Osteoblast (primary cell): ENCODE measurements at regions not wholly inside any gene's neighbourhood (a gene's known extent, or its start where the extent isn't known, plus 50 kb on each side); places are given as distances from the start of the nearest gene placed in this dataset.

Experiments used
- DNase-seq: peaks from one replicate; pipeline ENCODE4 v3.0.0; 2011; ENCODE audit warnings: low spot score, mixed read lengths; ENCODE audit not compliant: insufficient read length; ENCODE audit errors: missing footprints
- H2AFZ ChIP-seq: 2 replicates; pipeline ENCODE4 v1.6.0; 2011; ENCODE audit warnings: mild to moderate bottlenecking, low read length
- H3K27ac ChIP-seq: 2 replicates; pipeline ENCODE4 v1.5.1; 2011; ENCODE audit warnings: mild to moderate bottlenecking, low read depth, low read length, moderate library complexity
- H3K27me3 ChIP-seq: 2 replicates; pipeline ENCODE4 v1.6.0; 2012; ENCODE audit warnings: mild to moderate bottlenecking, control low read depth, inconsistent platforms, low read length, moderate library complexity; ENCODE audit not compliant: insufficient read depth
- H3K36me3 ChIP-seq: 2 replicates; pipeline ENCODE4 v1.5.1; 2011; ENCODE audit warnings: mild to moderate bottlenecking, low read length, control low read depth, moderate library complexity; ENCODE audit not compliant: insufficient read depth
- H3K4me1 ChIP-seq: 2 replicates; pipeline ENCODE4 v1.5.1; 2011; ENCODE audit warnings: mild to moderate bottlenecking, low read length, control low read depth, moderate library complexity; ENCODE audit not compliant: insufficient read depth
- H3K4me2 ChIP-seq: 2 replicates; pipeline ENCODE4 v1.6.0; 2011; ENCODE audit warnings: mild to moderate bottlenecking, low read length; ENCODE audit not compliant: insufficient read depth
- H3K4me3 ChIP-seq: fragments of 200-600 bp; sonication (generic); 3 replicates; pipeline ENCODE4 v1.5.1; 2012; ENCODE audit warnings: mild to moderate bottlenecking, low read length, inconsistent platforms; ENCODE audit not compliant: insufficient read depth
- H3K79me2 ChIP-seq: 2 replicates; pipeline ENCODE4 v1.6.0; 2012; ENCODE audit warnings: mild to moderate bottlenecking, low read length, control low read depth, inconsistent platforms; ENCODE audit not compliant: insufficient read depth
- H3K9me3 ChIP-seq: 2 replicates; pipeline ENCODE4 v1.5.1; 2011; ENCODE audit warnings: low read depth, low read length, control low read depth
- H4K20me1 ChIP-seq: 2 replicates; pipeline ENCODE4 v1.6.0; 2012; ENCODE audit warnings: mild to moderate bottlenecking, low read length, control low read depth; ENCODE audit not compliant: insufficient read depth
- TF ChIP-seq, protein P1 (sequence below): IDR thresholded peaks from 2 replicates; pipeline ENCODE4 v1.5.1; 2011; ENCODE audit warnings: mild to moderate bottlenecking, low read depth, low read length, moderate library complexity; ENCODE audit errors: extremely low read depth

DNA sequence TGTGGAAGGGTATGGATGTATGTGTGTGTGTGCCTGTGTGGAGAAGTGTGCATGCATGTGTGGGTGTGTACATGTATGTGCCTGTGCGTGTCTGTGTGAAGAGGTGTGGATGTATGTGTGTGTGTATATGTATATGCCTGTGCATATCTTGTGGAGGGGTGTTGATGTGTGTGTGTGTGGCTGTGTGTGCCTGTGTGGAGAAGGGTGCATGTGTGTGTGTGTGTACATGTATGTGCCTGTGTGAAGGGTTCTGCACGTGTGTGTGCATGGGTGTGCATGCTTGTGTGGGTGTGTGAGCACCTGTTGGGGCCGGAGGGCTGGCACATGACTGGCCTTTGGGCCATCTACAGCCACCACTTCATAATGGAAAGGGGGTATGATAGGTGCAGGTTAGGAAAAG lies 291.4 kb downstream of the IRX2 start:
- Histone ChIP-seq H3K4me2 (no peak overlapping the region), H3K36me3 (no peaks in the 10 kb centered on the region), H3K4me1 (no peaks in the 10 kb centered on the region), H3K27me3 (no peaks in the 10 kb centered on the region), H3K9me3 (no peaks in the 10 kb centered on the region), H3K27ac (no peak overlapping the region), H3K79me2 (no peaks in the 10 kb centered on the region), H3K4me3 (no peak overlapping the region), H4K20me1 (no peaks in the 10 kb centered on the region), H2AFZ (no peak overlapping the region)
- TF ChIP-seq, protein P1, sequence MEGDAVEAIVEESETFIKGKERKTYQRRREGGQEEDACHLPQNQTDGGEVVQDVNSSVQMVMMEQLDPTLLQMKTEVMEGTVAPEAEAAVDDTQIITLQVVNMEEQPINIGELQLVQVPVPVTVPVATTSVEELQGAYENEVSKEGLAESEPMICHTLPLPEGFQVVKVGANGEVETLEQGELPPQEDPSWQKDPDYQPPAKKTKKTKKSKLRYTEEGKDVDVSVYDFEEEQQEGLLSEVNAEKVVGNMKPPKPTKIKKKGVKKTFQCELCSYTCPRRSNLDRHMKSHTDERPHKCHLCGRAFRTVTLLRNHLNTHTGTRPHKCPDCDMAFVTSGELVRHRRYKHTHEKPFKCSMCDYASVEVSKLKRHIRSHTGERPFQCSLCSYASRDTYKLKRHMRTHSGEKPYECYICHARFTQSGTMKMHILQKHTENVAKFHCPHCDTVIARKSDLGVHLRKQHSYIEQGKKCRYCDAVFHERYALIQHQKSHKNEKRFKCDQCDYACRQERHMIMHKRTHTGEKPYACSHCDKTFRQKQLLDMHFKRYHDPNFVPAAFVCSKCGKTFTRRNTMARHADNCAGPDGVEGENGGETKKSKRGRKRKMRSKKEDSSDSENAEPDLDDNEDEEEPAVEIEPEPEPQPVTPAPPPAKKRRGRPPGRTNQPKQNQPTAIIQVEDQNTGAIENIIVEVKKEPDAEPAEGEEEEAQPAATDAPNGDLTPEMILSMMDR, result no peak
- DNase-seq, result no peak

DNA sequence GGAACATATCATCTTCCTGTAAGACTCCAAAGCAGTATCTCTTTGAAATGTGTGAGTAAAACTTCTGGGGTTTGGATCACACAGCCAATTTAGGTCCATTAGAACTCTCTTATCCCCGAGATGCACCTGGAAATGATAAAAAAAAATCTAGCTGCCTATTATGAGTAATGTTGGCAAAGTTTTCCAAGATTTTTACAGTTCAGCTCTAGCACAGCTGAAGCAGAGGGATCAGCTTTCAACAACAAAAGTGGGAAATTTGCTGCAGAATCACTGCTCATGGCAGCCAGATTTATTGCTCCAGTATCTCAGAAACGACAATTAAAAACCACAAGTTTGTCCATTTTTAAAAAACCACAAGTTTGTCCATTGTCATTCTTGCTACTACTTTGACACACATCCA lies 292.2 kb downstream of the IRX2 start:
- H3K79me2 ChIP-seq, result no peaks in the 10 kb centered on the region
- H3K27ac ChIP-seq, result no peak overlapping the region
- H3K36me3 ChIP-seq, result no peaks in the 10 kb centered on the region
- no peaks in the 10 kb centered on the region for H3K9me3 ChIP-seq
- no peaks in the 10 kb centered on the region for H3K27me3 ChIP-seq
- H3K4me1 ChIP-seq, result no peaks in the 10 kb centered on the region
- no peak overlapping the region for H2AFZ ChIP-seq
- no peaks in the 10 kb centered on the region for H4K20me1 ChIP-seq
- TF ChIP-seq, protein P1, result no peak
- no peak overlapping the region for H3K4me2 ChIP-seq
- DNase-seq, result no peak
- no peak overlapping the region for H3K4me3 ChIP-seq

DNA sequence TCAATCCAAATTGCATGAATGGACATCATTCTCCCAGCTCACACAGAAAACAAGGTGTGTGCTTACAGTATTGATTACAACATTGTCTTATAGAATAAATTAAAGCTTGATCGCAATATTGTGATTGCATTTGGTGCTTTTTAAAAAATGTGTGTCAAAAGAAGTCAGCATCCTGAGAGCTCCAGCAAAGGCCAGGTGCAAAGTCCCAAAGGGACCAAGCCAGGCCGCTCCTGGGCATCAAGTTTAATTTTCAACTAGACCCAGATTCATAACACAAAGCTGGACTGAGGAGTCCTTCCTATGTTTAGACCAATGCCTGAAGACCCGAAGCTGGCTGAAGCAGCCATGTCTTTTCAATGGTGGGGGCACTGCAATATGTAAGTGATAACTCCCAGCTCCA lies 295.6 kb downstream of the IRX2 start:
- H3K27ac ChIP-seq, result no peak overlapping the region
- no peaks in the 10 kb centered on the region for H3K79me2 ChIP-seq
- no peaks in the 10 kb centered on the region for H3K27me3 ChIP-seq
- H3K4me3 ChIP-seq, result no peak overlapping the region
- TF ChIP-seq, protein P1, result no peak
- no peak overlapping the region for H3K4me2 ChIP-seq
- H2AFZ ChIP-seq, result no peak overlapping the region
- H3K36me3 ChIP-seq, result no peaks in the 10 kb centered on the region
- H3K4me1 ChIP-seq, result no peaks in the 10 kb centered on the region
- no peak for DNase-seq
- no peaks in the 10 kb centered on the region for H4K20me1 ChIP-seq
- H3K9me3 ChIP-seq, result no peaks in the 10 kb centered on the region

DNA sequence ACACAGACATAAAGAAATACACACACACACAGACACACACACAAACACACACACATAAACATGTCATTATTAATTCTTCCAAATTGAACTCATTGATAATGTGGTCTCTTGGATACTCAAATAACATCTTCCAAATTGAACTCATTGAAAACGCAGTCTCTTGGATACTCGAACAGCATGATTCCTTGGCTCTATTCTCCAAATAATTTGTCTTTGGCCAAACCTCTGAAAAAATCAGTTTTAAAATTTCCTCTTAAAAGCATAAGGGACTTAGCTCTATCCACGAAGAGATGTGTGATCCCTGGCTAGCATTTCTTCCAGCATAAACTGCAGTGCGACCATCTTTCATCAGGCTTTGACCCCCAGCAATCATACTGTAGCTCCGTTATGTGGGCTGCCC lies 296.6 kb downstream of the IRX2 start:
- TF ChIP-seq, protein P1, result no peak
- H3K36me3 ChIP-seq, result no peaks in the 10 kb centered on the region
- no peaks in the 10 kb centered on the region for H4K20me1 ChIP-seq
- no peak overlapping the region for H3K27ac ChIP-seq
- H3K4me1 ChIP-seq, result no peaks in the 10 kb centered on the region
- no peak overlapping the region for H3K4me3 ChIP-seq
- H3K79me2 ChIP-seq, result no peaks in the 10 kb centered on the region
- DNase-seq, result no peak
- no peaks in the 10 kb centered on the region for H3K27me3 ChIP-seq
- no peaks in the 10 kb centered on the region for H3K9me3 ChIP-seq
- no peak overlapping the region for H2AFZ ChIP-seq
- no peak overlapping the region for H3K4me2 ChIP-seq
